Neural crest cell (in vitro differentiated cells): ENCODE measurements at regions not wholly inside any gene's neighbourhood (a gene's known extent, or its start where the extent isn't known, plus 50 kb on each side); places are given as distances from the start of the nearest gene placed in this dataset.

Experiments
- DNase-seq: peaks from one replicate; pipeline ENCODE4 v3.0.0; 2021; ENCODE audit warnings: low read depth, mixed read lengths, low spot score
- H3K27ac Mint-ChIP-seq: one replicate; pipeline ENCODE4 v1.8.0; 2021; ENCODE audit warnings: mild to moderate bottlenecking, mixed read lengths; ENCODE audit not compliant: unreplicated experiment
- H3K27me3 Mint-ChIP-seq: 2 replicates; pipeline ENCODE4 v1.8.0; 2021; ENCODE audit warnings: low read depth, mild to moderate bottlenecking, mixed read lengths
- H3K36me3 Mint-ChIP-seq: 2 replicates; pipeline ENCODE4 v1.8.0; 2021; ENCODE audit warnings: low read depth, mild to moderate bottlenecking, mixed read lengths
- H3K4me1 Mint-ChIP-seq: 2 replicates; pipeline ENCODE4 v1.8.0; 2021; ENCODE audit warnings: mixed read lengths
- H3K4me3 Mint-ChIP-seq: one replicate; pipeline ENCODE4 v1.8.0; 2021; ENCODE audit warnings: mild to moderate bottlenecking, mixed read lengths
- H3K9me3 Mint-ChIP-seq: 2 replicates; pipeline ENCODE4 v1.8.0; 2021; ENCODE audit warnings: mixed read lengths
- TF ChIP-seq, protein P1 (sequence below): fragments of 200-600 bp; sonication (generic); conservative IDR thresholded peaks from 2 replicates; pipeline ENCODE4 v1.5.0; 2021; ENCODE audit warnings: antibody characterized with exemption, mild to moderate bottlenecking

DNA sequence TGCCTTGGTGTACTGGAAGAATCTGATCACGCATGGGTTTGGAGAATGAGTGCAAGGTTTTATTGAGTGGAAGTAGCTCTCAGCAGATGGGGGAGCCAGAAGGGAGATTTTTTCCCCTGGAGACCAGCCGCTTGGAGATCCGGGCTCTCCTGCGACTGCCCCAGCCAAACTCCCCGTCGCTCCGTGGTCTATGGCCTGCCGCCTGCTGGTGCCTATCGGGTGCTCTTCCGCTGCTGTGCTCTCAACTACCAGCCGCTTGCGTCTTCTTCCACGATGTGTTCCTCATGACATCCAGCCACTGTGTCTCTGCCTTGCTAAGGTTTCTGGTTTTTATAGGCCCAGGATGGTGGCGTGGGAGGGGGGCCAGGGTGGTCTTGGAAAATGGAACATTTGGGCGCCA lies 145.6 kb upstream of the UBASH3B start:
- Mint-ChIP-seq H3K4me1 (peaks cover 5% of the 10 kb centered on the region), H3K36me3 (no peaks in the 10 kb centered on the region), H3K27ac (no peak overlapping the region), H3K9me3 (no peaks in the 10 kb centered on the region), H3K27me3 (no peaks in the 10 kb centered on the region), H3K4me3 (no peak overlapping the region)
- TF ChIP-seq, protein P1, sequence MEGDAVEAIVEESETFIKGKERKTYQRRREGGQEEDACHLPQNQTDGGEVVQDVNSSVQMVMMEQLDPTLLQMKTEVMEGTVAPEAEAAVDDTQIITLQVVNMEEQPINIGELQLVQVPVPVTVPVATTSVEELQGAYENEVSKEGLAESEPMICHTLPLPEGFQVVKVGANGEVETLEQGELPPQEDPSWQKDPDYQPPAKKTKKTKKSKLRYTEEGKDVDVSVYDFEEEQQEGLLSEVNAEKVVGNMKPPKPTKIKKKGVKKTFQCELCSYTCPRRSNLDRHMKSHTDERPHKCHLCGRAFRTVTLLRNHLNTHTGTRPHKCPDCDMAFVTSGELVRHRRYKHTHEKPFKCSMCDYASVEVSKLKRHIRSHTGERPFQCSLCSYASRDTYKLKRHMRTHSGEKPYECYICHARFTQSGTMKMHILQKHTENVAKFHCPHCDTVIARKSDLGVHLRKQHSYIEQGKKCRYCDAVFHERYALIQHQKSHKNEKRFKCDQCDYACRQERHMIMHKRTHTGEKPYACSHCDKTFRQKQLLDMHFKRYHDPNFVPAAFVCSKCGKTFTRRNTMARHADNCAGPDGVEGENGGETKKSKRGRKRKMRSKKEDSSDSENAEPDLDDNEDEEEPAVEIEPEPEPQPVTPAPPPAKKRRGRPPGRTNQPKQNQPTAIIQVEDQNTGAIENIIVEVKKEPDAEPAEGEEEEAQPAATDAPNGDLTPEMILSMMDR: no peak
- DNase-seq: no peak

GRCh38 chr11:122509091-122509490 lies 146.4 kb upstream of the UBASH3B start:
- H3K27ac Mint-ChIP-seq: no peak overlapping the region
- H3K4me1 Mint-ChIP-seq: peaks cover 5% of the 10 kb centered on the region
- no peaks in the 10 kb centered on the region for H3K27me3 Mint-ChIP-seq
- H3K4me3 Mint-ChIP-seq: no peak overlapping the region
- no peaks in the 10 kb centered on the region for H3K36me3 Mint-ChIP-seq
- TF ChIP-seq, protein P1: no peak
- H3K9me3 Mint-ChIP-seq: no peaks in the 10 kb centered on the region
- no peak for DNase-seq

GRCh38 chr11:122505304-122506006 lies 150.1 kb upstream of the UBASH3B start:
- Mint-ChIP-seq H3K4me3 (no peak overlapping the region), H3K27ac (no peak overlapping the region), H3K4me1 (peaks cover 5% of the 10 kb centered on the region), H3K36me3 (no peaks in the 10 kb centered on the region), H3K9me3 (no peaks in the 10 kb centered on the region), H3K27me3 (peaks cover 10% of the 10 kb centered on the region)
- DNase-seq: peak; percentile 85
- TF ChIP-seq, protein P1: peak; percentile 96

GRCh38 chr11:122494221-122494620 lies 161.3 kb upstream of the UBASH3B start:
- H3K27ac Mint-ChIP-seq: no peak overlapping the region
- peaks cover 2% of the 10 kb centered on the region for H3K9me3 Mint-ChIP-seq
- H3K4me1 Mint-ChIP-seq: no peaks in the 10 kb centered on the region
- no peak overlapping the region for H3K4me3 Mint-ChIP-seq
- no peaks in the 10 kb centered on the region for H3K27me3 Mint-ChIP-seq
- H3K36me3 Mint-ChIP-seq: no peaks in the 10 kb centered on the region
- no peak for DNase-seq
- TF ChIP-seq, protein P1: no peak

GRCh38 chr11:122491509-122491908 lies 164.0 kb upstream of the UBASH3B start:
- no peak for DNase-seq
- H3K27ac Mint-ChIP-seq: no peak overlapping the region
- no peaks in the 10 kb centered on the region for H3K27me3 Mint-ChIP-seq
- peaks cover 2% of the 10 kb centered on the region for H3K9me3 Mint-ChIP-seq
- TF ChIP-seq, protein P1: no peak
- H3K4me3 Mint-ChIP-seq: no peak overlapping the region
- H3K4me1 Mint-ChIP-seq: no peaks in the 10 kb centered on the region
- H3K36me3 Mint-ChIP-seq: no peaks in the 10 kb centered on the region
